ENCODE measurements at regions not wholly inside any gene's neighbourhood (a gene's known extent, or its start where the extent isn't known, plus 50 kb on each side); places are given as distances from the start of the nearest gene placed in this dataset. TPM values are rescaled to one million over a fixed set of nuclear protein-coding genes. Genes with fewer than 3 reads are reported as not detected.

GRCh38 chr22:27697888-27698287 lies 103.7 kb downstream of the MN1 start:
- no peak for DNase-seq (ENCODE audit: low read depth in 2 of 3, low spot score in 2 of 3)

Small RNA genes in the stretch of these regions (small RNA-seq; reads per million reads assigned to genes)
- not detected for gene RNU6-1066P

Measured in hematopoietic multipotent progenitor cell (in vitro differentiated cells).